ENCODE measurements at regions not wholly inside any gene's neighbourhood (a gene's known extent, or its start where the extent isn't known, plus 50 kb on each side); places are given as distances from the start of the nearest gene placed in this dataset.

- TF ChIP-seq GATA2 (IDR thresholded peaks at IDR 0.05; ENCODE audit: low read depth, low read length), result no peak
- no peak for TF ChIP-seq GATA3 (IDR thresholded peaks at IDR 0.05; ENCODE audit: low read depth, low read length)
Measured at GRCh38 chr13:50374517-50374916, 359.3 kb downstream of the KCNRG start.

Measured in SH-SY5Y (cell line).